Uterus (tissue), 2 donors: ENCODE measurements at regions not wholly inside any gene's neighbourhood (a gene's known extent, or its start where the extent isn't known, plus 50 kb on each side); places are given as distances from the start of the nearest gene placed in this dataset.

Experiments
- POLR2A ChIP-seq, 2 donors: fragments of 450-650 bp; IDR thresholded peaks; one replicate each; pipeline ENCODE4 v1.6.1; 2016; ENCODE audit warnings: antibody characterized with exemption in 2 of 2, mild to moderate bottlenecking in 1 of 2, moderate library complexity in 1 of 2
- TF ChIP-seq, protein P1 (sequence below), 4 experiments: fragments of 200-600 bp in 2 of 4; fragments of 450-650 bp in 2 of 4; sonication (generic) in 2 of 4; IDR thresholded peaks; one replicate each; pipeline ENCODE4 v1.5.1; 2016 to 2019; ENCODE audit warnings: antibody characterized with exemption in 4 of 4, mild to moderate bottlenecking in 2 of 4, moderate library complexity in 1 of 4

GRCh38 chr13:91045351-91046034 is 302.0 kb upstream of the MIR17HG start:
- TF ChIP-seq, protein P1, sequence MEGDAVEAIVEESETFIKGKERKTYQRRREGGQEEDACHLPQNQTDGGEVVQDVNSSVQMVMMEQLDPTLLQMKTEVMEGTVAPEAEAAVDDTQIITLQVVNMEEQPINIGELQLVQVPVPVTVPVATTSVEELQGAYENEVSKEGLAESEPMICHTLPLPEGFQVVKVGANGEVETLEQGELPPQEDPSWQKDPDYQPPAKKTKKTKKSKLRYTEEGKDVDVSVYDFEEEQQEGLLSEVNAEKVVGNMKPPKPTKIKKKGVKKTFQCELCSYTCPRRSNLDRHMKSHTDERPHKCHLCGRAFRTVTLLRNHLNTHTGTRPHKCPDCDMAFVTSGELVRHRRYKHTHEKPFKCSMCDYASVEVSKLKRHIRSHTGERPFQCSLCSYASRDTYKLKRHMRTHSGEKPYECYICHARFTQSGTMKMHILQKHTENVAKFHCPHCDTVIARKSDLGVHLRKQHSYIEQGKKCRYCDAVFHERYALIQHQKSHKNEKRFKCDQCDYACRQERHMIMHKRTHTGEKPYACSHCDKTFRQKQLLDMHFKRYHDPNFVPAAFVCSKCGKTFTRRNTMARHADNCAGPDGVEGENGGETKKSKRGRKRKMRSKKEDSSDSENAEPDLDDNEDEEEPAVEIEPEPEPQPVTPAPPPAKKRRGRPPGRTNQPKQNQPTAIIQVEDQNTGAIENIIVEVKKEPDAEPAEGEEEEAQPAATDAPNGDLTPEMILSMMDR (IDR thresholded peaks at IDR 0.05) = no peak
- no peak for TF ChIP-seq POLR2A (IDR thresholded peaks at IDR 0.05)
